Motor neuron (in vitro differentiated cells): ENCODE measurements at regions not wholly inside any gene's neighbourhood (a gene's known extent, or its start where the extent isn't known, plus 50 kb on each side); places are given as distances from the start of the nearest gene placed in this dataset.

ENCODE experiments used
- ATAC-seq, 8 experiments: fragments of 200-7000 bp; cut with Tn5 transposase; replicated peaks in 6 of 8; 2 replicates each; pipeline ENCODE4 v1.8.0; 2021; ENCODE audit warnings: mild to moderate bottlenecking in 8 of 8, moderate library complexity in 8 of 8
- H3K27ac ChIP-seq, 2 donors: fragments of 250-450 bp; sonication (Bioruptor Pico); 2 replicates each; pipeline ENCODE4 v1.9.0; 2021; ENCODE audit warnings: antibody characterized with exemption in 2 of 2, mild to moderate bottlenecking in 2 of 2, moderate library complexity in 1 of 2
- H3K4me1 ChIP-seq, 2 donors: fragments of 250-450 bp; sonication (Bioruptor Pico); replicated peaks in 1 of 2; 2 replicates each; pipeline ENCODE4 v1.6.1; 2021; ENCODE audit warnings: antibody characterized with exemption in 2 of 2, mild to moderate bottlenecking in 2 of 2, moderate library complexity in 1 of 2
- H3K4me3 ChIP-seq, 5 donors: fragments of 250-450 bp; sonication (Bioruptor Pico); 2 replicates each; pipeline ENCODE4 v1.9.0; 2021; ENCODE audit warnings: antibody characterized with exemption in 5 of 5, mild to moderate bottlenecking in 5 of 5, moderate library complexity in 4 of 5
- WGBS, 10 experiments: fragments of 450-650 bp; shearing (Covaris generic); methylation state at CpG; one replicate each; pipeline ENCODE4 v1.0.0; 2022; 5-methylcytosine and 5-hydroxymethylcytosine counted together
- in situ Hi-C, 9 experiments: fragments of 400-800 bp; cut with MboI; loops; one replicate each; pipeline ENCODE4 v1.15.0; 2021; ENCODE audit warnings: low sequenced_read_pairs in 9 of 9, low pct_unique_long_range_greater_than_20kb in 2 of 9; ENCODE audit not compliant: unreplicated experiment in 9 of 9

GRCh38 chr5:163190283-163190682 is 247.1 kb upstream of the CCNG1 start:
- ATAC-seq: peak in 1 of 8 experiments; percentile 39
- in situ Hi-C loops: no loop called here
- peaks cover 10 to 16% of the 10 kb centered on the region in 2 donors for H3K4me1 ChIP-seq
- WGBS, 10 experiments: 0 to 100% (median 10%) methylated on average over 1 to 3 of the region's 3 CpGs; no CpG with 5 or more reads in 5 of the 10 experiments
- no peak overlapping the region for H3K27ac ChIP-seq
- H3K4me3 ChIP-seq: no peak overlapping the region

GRCh38 chr5:163190784-163191183 is 246.6 kb upstream of the CCNG1 start:
- in situ Hi-C loops: no loop called here
- 0 to 100% (median 40%) methylated on average over 1 of the region's 1 CpG; no CpG with 5 or more reads in 2 of the 10 experiments for WGBS, 10 experiments

GRCh38 chr5:163193886-163194285 is 243.5 kb upstream of the CCNG1 start:
- H3K4me3 ChIP-seq: no peak overlapping the region
- 0 to 100% (median 94%) methylated on average over 3 to 7 of the region's 7 CpGs; no CpG with 5 or more reads in 1 of the 10 experiments for WGBS, 10 experiments
- H3K27ac ChIP-seq: no peak overlapping the region
- ATAC-seq: no peak
- in situ Hi-C loops: no loop called here
- H3K4me1 ChIP-seq: peaks cover 10 to 14% of the 10 kb centered on the region in 2 donors

More at GRCh38 chr5:163190784-163191183, 246.6 kb upstream of the CCNG1 start:
- peak in 1 of 8 experiments; percentile 23 for ATAC-seq
- Histone ChIP-seq H3K27ac (no peak overlapping the region), H3K4me1 (peaks cover 10 to 16% of the 10 kb centered on the region in 2 donors), H3K4me3 (no peak overlapping the region)

GRCh38 chr5:163205645-163206044 is 231.8 kb upstream of the CCNG1 start:
- no peak for ATAC-seq
- H3K4me3 ChIP-seq: no peak overlapping the region

GRCh38 chr5:163221581-163221980 is 215.8 kb upstream of the CCNG1 start:
- 20 to 100% (median 40%) methylated on average over 1 to 3 of the region's 4 CpGs; no CpG with 5 or more reads in 3 of the 10 experiments for WGBS, 10 experiments
- no peak overlapping the region for H3K27ac ChIP-seq
- in situ Hi-C loops: no loop called here
- no peaks in the 10 kb centered on the region for H3K4me1 ChIP-seq
- no peak for ATAC-seq
- H3K4me3 ChIP-seq: no peak overlapping the region

More at GRCh38 chr5:163205645-163206044, 231.8 kb upstream of the CCNG1 start:
- in situ Hi-C loops: no loop called here
- Histone ChIP-seq H3K27ac (no peak overlapping the region), H3K4me1 (no peaks in the 10 kb centered on the region)

GRCh38 chr5:163222982-163223381 is 214.4 kb upstream of the CCNG1 start:
- in situ Hi-C loops: no loop called here
- Histone ChIP-seq H3K27ac (no peak overlapping the region), H3K4me1 (no peaks in the 10 kb centered on the region), H3K4me3 (no peak overlapping the region)
- no peak for ATAC-seq
- WGBS, 10 experiments: 0 to 100% (median 44%) methylated on average over 1 of the region's 1 CpG; no CpG with 5 or more reads in 1 of the 10 experiments

- no peak overlapping the region for H3K27ac ChIP-seq
- 0 to 78% (median 12%) methylated on average over 1 to 2 of the region's 2 CpGs; no CpG with 5 or more reads in 2 of the 10 experiments for WGBS, 10 experiments
- no peak overlapping the region for H3K4me3 ChIP-seq
- H3K4me1 ChIP-seq: peaks cover 0 to 8% of the 10 kb centered on the region in 2 donors
- in situ Hi-C loops: no loop called here
- peak in 3 of 8 experiments; percentile 54 to 62 (median 55) for ATAC-seq
Observed at GRCh38 chr5:163244445-163244987, 192.9 kb upstream of the CCNG1 start.

- H3K4me1 ChIP-seq: peaks cover 0 to 8% of the 10 kb centered on the region in 2 donors
- H3K4me3 ChIP-seq: no peak overlapping the region
- H3K27ac ChIP-seq: no peak overlapping the region
- in situ Hi-C loops: no loop called here
- 0 to 92% (median 38%) methylated on average over 1 to 2 of the region's 2 CpGs; no CpG with 5 or more reads in 2 of the 10 experiments for WGBS, 10 experiments
- ATAC-seq: no peak
Observed at GRCh38 chr5:163245584-163245983, 191.8 kb upstream of the CCNG1 start.

- WGBS, 10 experiments: 71 to 100% (median 83%) methylated on average over 1 to 2 of the region's 2 CpGs; no CpG with 5 or more reads in 5 of the 10 experiments
- in situ Hi-C loops: no loop called here
- H3K4me3 ChIP-seq: no peak overlapping the region
Observed at GRCh38 chr5:163248333-163248732, 189.1 kb upstream of the CCNG1 start.

GRCh38 chr5:163248871-163249270 is 188.5 kb upstream of the CCNG1 start:
- 50 to 100% (median 90%) methylated on average over 1 to 4 of the region's 4 CpGs; no CpG with 5 or more reads in 1 of the 10 experiments for WGBS, 10 experiments
- in situ Hi-C loops: no loop called here
- H3K4me1 ChIP-seq: peaks cover 8 to 17% of the 10 kb centered on the region in 2 donors
- no peak for ATAC-seq
- H3K4me3 ChIP-seq: no peak overlapping the region
- no peak overlapping the region for H3K27ac ChIP-seq

More at GRCh38 chr5:163248333-163248732, 189.1 kb upstream of the CCNG1 start:
- no peak for ATAC-seq
- Histone ChIP-seq H3K27ac (no peak overlapping the region), H3K4me1 (peaks cover 6 to 16% of the 10 kb centered on the region in 2 donors)

GRCh38 chr5:163252950-163253349 is 184.4 kb upstream of the CCNG1 start:
- ATAC-seq: peak in 5 of 8 experiments; percentile 36 to 71 (median 61)
- WGBS, 10 experiments: 0 to 46% (median 29%) methylated on average over 1 to 5 of the region's 5 CpGs; no CpG with 5 or more reads in 2 of the 10 experiments
- Histone ChIP-seq H3K4me3 (no peak overlapping the region), H3K4me1 (peaks cover 8 to 9% of the 10 kb centered on the region in 2 donors), H3K27ac (no peak overlapping the region)
- in situ Hi-C loops: no loop called here

GRCh38 chr5:163259495-163259894 is 177.9 kb upstream of the CCNG1 start:
- WGBS, 10 experiments: 0 to 100% (median 79%) methylated on average over 1 to 2 of the region's 2 CpGs; no CpG with 5 or more reads in 3 of the 10 experiments
- Histone ChIP-seq H3K4me1 (no peaks in the 10 kb centered on the region), H3K27ac (no peak overlapping the region), H3K4me3 (no peak overlapping the region)
- ATAC-seq: no peak
- in situ Hi-C loops: no loop called here

- WGBS, 10 experiments: 0 to 100% (median 95%) methylated on average over 1 to 2 of the region's 2 CpGs; no CpG with 5 or more reads in 3 of the 10 experiments
Observed at GRCh38 chr5:163260471-163260870, 176.9 kb upstream of the CCNG1 start.

GRCh38 chr5:163260961-163261360 is 176.4 kb upstream of the CCNG1 start:
- WGBS, 10 experiments: 0 to 91% (median 9%) methylated on average over 1 of the region's 1 CpG; no CpG with 5 or more reads in 3 of the 10 experiments
- ATAC-seq: no peak
- in situ Hi-C loops: no loop called here

More at GRCh38 chr5:163260471-163260870, 176.9 kb upstream of the CCNG1 start:
- ATAC-seq: no peak
- Histone ChIP-seq H3K4me1 (no peaks in the 10 kb centered on the region), H3K27ac (no peak overlapping the region), H3K4me3 (no peak overlapping the region)
- in situ Hi-C loops: no loop called here

More at GRCh38 chr5:163260961-163261360, 176.4 kb upstream of the CCNG1 start:
- Histone ChIP-seq H3K27ac (no peak overlapping the region), H3K4me3 (no peak overlapping the region), H3K4me1 (no peaks in the 10 kb centered on the region)
